Astrocyte (in vitro differentiated cells and primary cell): ENCODE measurements at regions not wholly inside any gene's neighbourhood (a gene's known extent, or its start where the extent isn't known, plus 50 kb on each side); places are given as distances from the start of the nearest gene placed in this dataset.
"Not testable (repeated sequence)": the region's sequence is repeated elsewhere in the genome, so short reads cannot be mapped to it uniquely, and the experiment has no call there.

Experiments used
- DNase-seq: peaks from one replicate; pipeline ENCODE4 v3.0.0-alpha.2; 2010; ENCODE audit warnings: low read depth
- FAIRE-seq: peaks from 2 replicates; lab custom pipeline; 2011; peaks lifted over from hg19 to GRCh38; lab: Jason Lieb, UNC
- H2AFZ ChIP-seq: 2 replicates; pipeline ENCODE4 v1.6.0; 2012; ENCODE audit warnings: low read depth, low read length, inconsistent platforms
- H3K27ac ChIP-seq: 2 replicates; pipeline ENCODE4 v1.5.1; 2011; ENCODE audit warnings: low read depth, low read length, inconsistent platforms
- H3K27me3 ChIP-seq: 2 replicates; pipeline ENCODE4 v1.6.0; 2011; ENCODE audit warnings: low read length, inconsistent platforms; ENCODE audit not compliant: insufficient read depth
- H3K36me3 ChIP-seq: 2 replicates; pipeline ENCODE4 v1.5.1; 2011; ENCODE audit warnings: low read length, inconsistent platforms; ENCODE audit not compliant: insufficient read depth
- H3K4me1 ChIP-seq: 2 replicates; pipeline ENCODE4 v1.5.1; 2011; ENCODE audit warnings: low read length, inconsistent platforms; ENCODE audit not compliant: insufficient read depth
- H3K4me2 ChIP-seq: 2 replicates; pipeline ENCODE4 v1.6.0; 2012; ENCODE audit warnings: low read length, inconsistent platforms
- H3K4me3 ChIP-seq: 2 replicates; pipeline ENCODE4 v1.5.1; 2011; ENCODE audit warnings: low read depth, mild to moderate bottlenecking, low read length, inconsistent platforms; ENCODE audit not compliant: insufficient read depth
- H3K79me2 ChIP-seq: 2 replicates; pipeline ENCODE4 v1.6.0; 2012; ENCODE audit warnings: mild to moderate bottlenecking, low read length, inconsistent platforms; ENCODE audit not compliant: insufficient read depth
- H3K9ac ChIP-seq: 2 replicates; pipeline ENCODE4 v1.6.0; 2012; ENCODE audit warnings: mild to moderate bottlenecking, low read length, inconsistent platforms
- H3K9me3 ChIP-seq: 2 replicates; pipeline ENCODE4 v1.5.1; 2012; ENCODE audit warnings: low read depth, mild to moderate bottlenecking, low read length, inconsistent platforms; ENCODE audit not compliant: insufficient read depth
- H4K20me1 ChIP-seq: 2 replicates; pipeline ENCODE4 v1.6.0; 2012; ENCODE audit warnings: low read length, inconsistent platforms; ENCODE audit not compliant: insufficient read depth
- H3K27ac Mint-ChIP-seq: one replicate; pipeline ENCODE4 v1.8.0; 2021; ENCODE audit warnings: mild to moderate bottlenecking, mixed read lengths; ENCODE audit not compliant: unreplicated experiment
- H3K27me3 Mint-ChIP-seq: one replicate; pipeline ENCODE4 v1.8.0; 2021; ENCODE audit warnings: low read depth, mixed read lengths; ENCODE audit not compliant: unreplicated experiment
- H3K36me3 Mint-ChIP-seq: one replicate; pipeline ENCODE4 v1.8.0; 2021; ENCODE audit warnings: low read depth, mixed read lengths; ENCODE audit not compliant: unreplicated experiment
- H3K4me1 Mint-ChIP-seq: one replicate; pipeline ENCODE4 v1.8.0; 2021; ENCODE audit warnings: low read depth, mixed read lengths; ENCODE audit not compliant: unreplicated experiment
- H3K4me3 Mint-ChIP-seq: one replicate; pipeline ENCODE4 v1.8.0; 2021; ENCODE audit warnings: mild to moderate bottlenecking, moderate library complexity, mixed read lengths; ENCODE audit not compliant: unreplicated experiment
- H3K9me3 Mint-ChIP-seq: one replicate; pipeline ENCODE4 v1.8.0; 2021; ENCODE audit warnings: mild to moderate bottlenecking, mixed read lengths; ENCODE audit not compliant: unreplicated experiment
- EZH2 ChIP-seq: IDR thresholded peaks from 2 replicates; pipeline ENCODE4 v1.6.1; 2012; ENCODE audit warnings: mild to moderate bottlenecking, low read length, inconsistent platforms; ENCODE audit not compliant: insufficient read depth
- TF ChIP-seq, protein P1 (sequence below): IDR thresholded peaks from 2 replicates; pipeline ENCODE4 v1.5.1; 2011; ENCODE audit warnings: low read depth, mild to moderate bottlenecking, inconsistent platforms, low read length, moderate library complexity; ENCODE audit not compliant: insufficient read depth

- Histone ChIP-seq H3K27ac (no peak overlapping the region), H3K4me2 (no peak overlapping the region), H3K4me3 (no peak overlapping the region), H3K9me3 (no peaks in the 10 kb centered on the region), H2AFZ (no peak overlapping the region), H3K9ac (no peak overlapping the region), H3K79me2 (no peaks in the 10 kb centered on the region), H3K4me1 (no peaks in the 10 kb centered on the region), H3K27me3 (no peaks in the 10 kb centered on the region), H4K20me1 (no peaks in the 10 kb centered on the region), H3K36me3 (no peaks in the 10 kb centered on the region)
- Mint-ChIP-seq H3K27me3 (no peaks in the 10 kb centered on the region), H3K36me3 (no peaks in the 10 kb centered on the region), H3K9me3 (peaks cover 4% of the 10 kb centered on the region), H3K4me3 (no peak overlapping the region), H3K4me1 (no peaks in the 10 kb centered on the region), H3K27ac (no peak overlapping the region)
- FAIRE-seq = no peak
- TF ChIP-seq, protein P1, sequence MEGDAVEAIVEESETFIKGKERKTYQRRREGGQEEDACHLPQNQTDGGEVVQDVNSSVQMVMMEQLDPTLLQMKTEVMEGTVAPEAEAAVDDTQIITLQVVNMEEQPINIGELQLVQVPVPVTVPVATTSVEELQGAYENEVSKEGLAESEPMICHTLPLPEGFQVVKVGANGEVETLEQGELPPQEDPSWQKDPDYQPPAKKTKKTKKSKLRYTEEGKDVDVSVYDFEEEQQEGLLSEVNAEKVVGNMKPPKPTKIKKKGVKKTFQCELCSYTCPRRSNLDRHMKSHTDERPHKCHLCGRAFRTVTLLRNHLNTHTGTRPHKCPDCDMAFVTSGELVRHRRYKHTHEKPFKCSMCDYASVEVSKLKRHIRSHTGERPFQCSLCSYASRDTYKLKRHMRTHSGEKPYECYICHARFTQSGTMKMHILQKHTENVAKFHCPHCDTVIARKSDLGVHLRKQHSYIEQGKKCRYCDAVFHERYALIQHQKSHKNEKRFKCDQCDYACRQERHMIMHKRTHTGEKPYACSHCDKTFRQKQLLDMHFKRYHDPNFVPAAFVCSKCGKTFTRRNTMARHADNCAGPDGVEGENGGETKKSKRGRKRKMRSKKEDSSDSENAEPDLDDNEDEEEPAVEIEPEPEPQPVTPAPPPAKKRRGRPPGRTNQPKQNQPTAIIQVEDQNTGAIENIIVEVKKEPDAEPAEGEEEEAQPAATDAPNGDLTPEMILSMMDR = no peak
- TF ChIP-seq EZH2 = no peak
- no peak for DNase-seq
Measured at GRCh38 chr7:115177103-115177502, 255.2 kb downstream of the MDFIC start.

DNA sequence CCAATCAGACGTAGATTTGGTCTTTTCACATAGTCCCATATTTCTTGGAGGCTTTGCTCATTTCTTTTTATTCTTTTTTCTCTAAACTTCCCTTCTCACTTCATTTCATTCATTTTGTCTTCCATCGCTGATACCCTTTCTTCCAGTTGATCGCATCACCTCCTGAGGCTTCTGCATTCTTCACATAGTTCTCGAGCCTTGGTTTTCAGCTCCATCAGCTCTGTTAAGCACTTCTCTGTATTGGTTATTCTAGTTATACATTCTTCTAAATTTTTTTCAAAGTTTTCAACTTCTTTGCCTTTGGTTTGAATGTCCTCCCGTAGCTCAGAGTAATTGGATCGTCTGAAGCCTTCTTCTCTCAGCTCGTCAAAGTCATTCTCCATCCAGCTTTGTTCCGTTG lies 250.5 kb downstream of the MDFIC start:
- H3K27ac Mint-ChIP-seq, H3K4me3 ChIP-seq, H3K36me3 ChIP-seq, H3K4me3 Mint-ChIP-seq, FAIRE-seq, H3K9ac ChIP-seq, H3K4me2 ChIP-seq, H2AFZ ChIP-seq, DNase-seq, H3K27me3 Mint-ChIP-seq, H3K9me3 ChIP-seq, H3K36me3 Mint-ChIP-seq, H4K20me1 ChIP-seq, H3K9me3 Mint-ChIP-seq, H3K4me1 Mint-ChIP-seq, H3K4me1 ChIP-seq, H3K79me2 ChIP-seq, H3K27me3 ChIP-seq, H3K27ac ChIP-seq: not testable (repeated sequence)

DNA sequence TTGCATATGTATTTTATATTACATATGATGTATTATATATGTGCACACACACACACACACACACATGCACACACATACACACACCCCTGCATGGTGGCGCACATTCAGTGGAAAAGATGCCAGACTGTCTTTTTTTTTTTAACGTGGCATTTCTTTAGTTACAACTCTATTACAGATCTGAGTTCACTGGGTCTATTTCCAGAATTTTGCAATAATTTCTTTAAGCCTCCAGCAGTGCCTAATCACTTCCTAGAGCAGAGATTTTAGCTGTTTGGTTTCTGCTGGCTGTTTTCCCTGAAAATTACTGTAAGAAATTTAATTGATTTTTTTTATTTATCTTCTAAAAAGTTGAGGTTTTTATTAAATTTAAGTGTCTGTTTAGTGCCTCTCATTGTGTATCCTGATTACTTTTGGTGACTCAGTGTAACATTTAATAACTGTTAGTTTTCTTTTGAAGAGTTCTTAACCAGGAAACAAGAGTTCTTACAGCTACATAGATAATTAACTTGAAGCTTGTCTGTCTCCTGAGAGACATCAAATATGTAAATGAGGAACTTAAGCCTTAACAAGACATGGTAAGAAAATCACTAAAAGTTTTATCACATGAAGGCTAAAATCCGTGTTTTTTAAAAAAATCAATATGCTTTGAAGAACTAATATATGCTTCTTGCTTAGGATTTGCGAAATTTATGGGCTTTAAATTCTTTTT lies 232.0 kb downstream of the MDFIC start:
- H3K4me1 Mint-ChIP-seq = no peaks in the 10 kb centered on the region
- no peaks in the 10 kb centered on the region for H3K27me3 Mint-ChIP-seq
- H4K20me1 ChIP-seq = no peaks in the 10 kb centered on the region
- no peak overlapping the region for H3K27ac Mint-ChIP-seq
- no peak overlapping the region for H3K4me3 ChIP-seq
- H3K36me3 Mint-ChIP-seq = no peaks in the 10 kb centered on the region
- H3K27ac ChIP-seq = no peak overlapping the region
- H3K9ac ChIP-seq = no peak overlapping the region
- no peaks in the 10 kb centered on the region for H3K27me3 ChIP-seq
- no peak for TF ChIP-seq EZH2
- H3K4me3 Mint-ChIP-seq = no peak overlapping the region
- FAIRE-seq (no peak), DNase-seq (no peak)
- H3K79me2 ChIP-seq = no peaks in the 10 kb centered on the region
- no peak overlapping the region for H2AFZ ChIP-seq
- no peaks in the 10 kb centered on the region for H3K9me3 ChIP-seq
- H3K36me3 ChIP-seq = no peaks in the 10 kb centered on the region
- no peaks in the 10 kb centered on the region for H3K4me1 ChIP-seq
- no peak overlapping the region for H3K4me2 ChIP-seq
- no peaks in the 10 kb centered on the region for H3K9me3 Mint-ChIP-seq
